ENCODE measurements at regions not wholly inside any gene's neighbourhood (a gene's known extent, or its start where the extent isn't known, plus 50 kb on each side); places are given as distances from the start of the nearest gene placed in this dataset.

- Histone ChIP-seq H3K4me1 (ENCODE audit: insufficient read depth) (peaks cover 13% of the 10 kb centered on the region), H3K27me3 (no peaks in the 10 kb centered on the region), H3K27ac (no peak overlapping the region), H3K9me3 (no peaks in the 10 kb centered on the region), H3K4me3 (no peak overlapping the region), H3K36me3 (no peaks in the 10 kb centered on the region)
- peak in 1 of 5 donors; percentile 24 for DNase-seq
- no peak for TF ChIP-seq POLR2A (IDR thresholded peaks at IDR 0.05)
- TF ChIP-seq CTCF (IDR thresholded peaks at IDR 0.05), result no peak
- no peak for TF ChIP-seq EP300 (IDR thresholded peaks at IDR 0.05)
- intact Hi-C loops (cut with DNase I), result loop anchor here in 2 of 4 donors (10.0 kb wide), 1 partner anchor 48 kb away; no protein-coding TSS in a partner anchor
- 86 to 89% (median 87%) methylated on average over 11 of the region's 11 CpGs for WGBS, 3 donors
Observed at GRCh38 chr3:14252321-14253021, 73.9 kb downstream of the LSM3 start.

- 75 to 89% (median 83%) methylated on average over 11 of the region's 11 CpGs for WGBS, 3 donors
- Histone ChIP-seq H3K4me1 (ENCODE audit: insufficient read depth) (peaks cover 13% of the 10 kb centered on the region), H3K9me3 (no peaks in the 10 kb centered on the region), H3K27ac (no peak overlapping the region), H3K36me3 (no peaks in the 10 kb centered on the region), H3K27me3 (no peaks in the 10 kb centered on the region), H3K4me3 (no peak overlapping the region)
- TF ChIP-seq POLR2A (IDR thresholded peaks at IDR 0.05), result no peak
- no peak for TF ChIP-seq EP300 (IDR thresholded peaks at IDR 0.05)
- TF ChIP-seq CTCF (IDR thresholded peaks at IDR 0.05), result no peak
- DNase-seq, result peak in 1 of 5 donors; percentile 32
- intact Hi-C loops (cut with DNase I), result loop anchor here in 2 of 4 donors (10.0 kb wide), 1 partner anchor 48 kb away; no protein-coding TSS in a partner anchor
Observed at GRCh38 chr3:14253022-14253706, 74.5 kb downstream of the LSM3 start.

- Histone ChIP-seq H3K9me3 (no peaks in the 10 kb centered on the region), H3K27ac (no peak overlapping the region), H3K36me3 (no peaks in the 10 kb centered on the region), H3K27me3 (no peaks in the 10 kb centered on the region), H3K4me3 (no peak overlapping the region), H3K4me1 (ENCODE audit: insufficient read depth) (peaks cover 7% of the 10 kb centered on the region)
- 69 to 84% (median 82%) methylated on average over 4 of the region's 4 CpGs for WGBS, 3 donors
- DNase-seq, result peak in 1 of 5 donors; percentile 1
- TF ChIP-seq EP300 (IDR thresholded peaks at IDR 0.05) (no peak), POLR2A (IDR thresholded peaks at IDR 0.05) (no peak), CTCF (IDR thresholded peaks at IDR 0.05) (no peak)
- intact Hi-C loops (cut with DNase I), result loop anchor here in 3 of 4 donors (2.0 to 10.0 kb wide), 2 partner anchors 45 to 49 kb away; no protein-coding TSS in a partner anchor
Observed at GRCh38 chr3:14253707-14254382, 75.2 kb downstream of the LSM3 start.

Measured in ovary (tissue), 7 donors.